Caco-2 (cell line): ENCODE measurements at regions not wholly inside any gene's neighbourhood (a gene's known extent, or its start where the extent isn't known, plus 50 kb on each side); places are given as distances from the start of the nearest gene placed in this dataset.
"Not testable (repeated sequence)": the region's sequence is repeated elsewhere in the genome, so short reads cannot be mapped to it uniquely, and the experiment has no call there.

Source experiments
- BruUV-seq: library from RNA; stranded (reverse); fragments of 400-500 nt; replicated peaks from 2 replicates; lab custom pipeline; 2021; lab: Mats Ljungman, UMichigan
- CTCF ChIA-PET: fragments of 300-600 bp; sonication (Branson Sonifier 250); formaldehyde crosslinking; loops from one replicate; lab custom pipeline; 2022; ENCODE audit warnings: antibody characterized with exemption; lab: Charles Lee
- POLR2A ChIA-PET: fragments of 300-600 bp; sonication (Branson Sonifier 250); formaldehyde crosslinking; loops from one replicate; lab custom pipeline; 2022; ENCODE audit warnings: antibody characterized with exemption; lab: Charles Lee
- DNase-seq, 2 experiments: peaks; one replicate each; pipeline versions ENCODE4 v3.0.0 to v3.0.0-alpha.2; 2020 to 2022
- H3K27me3 ChIP-seq: replicated peaks from 2 replicates; pipeline ENCODE4 v1.6.0; 2011; ENCODE audit warnings: low read length; ENCODE audit not compliant: control insufficient read depth, insufficient read depth
- H3K36me3 ChIP-seq: 2 replicates; pipeline ENCODE4 v1.5.1; 2011; ENCODE audit warnings: low read length; ENCODE audit not compliant: control insufficient read depth, insufficient read depth
- H3K4me1 ChIP-seq: fragments of 250-450 bp; sonication (Bioruptor Pico); 2 replicates; pipeline ENCODE4 v1.5.1; 2020; ENCODE audit warnings: mild to moderate bottlenecking
- H3K4me3 ChIP-seq: 2 replicates; pipeline ENCODE4 v1.5.1; 2011; ENCODE audit warnings: low read depth, mild to moderate bottlenecking, control low read depth, low read length
- H3K9me3 ChIP-seq: fragments of 250-450 bp; sonication (Bioruptor Pico); 2 replicates; pipeline ENCODE4 v1.5.1; 2020; ENCODE audit warnings: mild to moderate bottlenecking, moderate library complexity
- H3K27ac Mint-ChIP-seq: one replicate; pipeline ENCODE4 v1.8.0; 2022; ENCODE audit warnings: mixed read lengths; ENCODE audit not compliant: unreplicated experiment
- H3K27me3 Mint-ChIP-seq: one replicate; pipeline ENCODE4 v1.8.0; 2022; ENCODE audit warnings: mixed read lengths; ENCODE audit not compliant: insufficient read depth, unreplicated experiment
- H3K36me3 Mint-ChIP-seq: one replicate; pipeline ENCODE4 v1.8.0; 2022; ENCODE audit warnings: mild to moderate bottlenecking, mixed read lengths; ENCODE audit not compliant: insufficient read depth, unreplicated experiment
- H3K4me1 Mint-ChIP-seq: one replicate; pipeline ENCODE4 v1.8.0; 2022; ENCODE audit warnings: low read depth, mixed read lengths; ENCODE audit not compliant: unreplicated experiment
- H3K4me3 Mint-ChIP-seq: one replicate; pipeline ENCODE4 v1.8.0; 2022; ENCODE audit warnings: mild to moderate bottlenecking, moderate library complexity, mixed read lengths; ENCODE audit not compliant: unreplicated experiment
- H3K9me3 Mint-ChIP-seq: one replicate; pipeline ENCODE4 v1.8.0; 2022; ENCODE audit warnings: mixed read lengths; ENCODE audit not compliant: unreplicated experiment
- CTCF ChIP-seq, 2 experiments: fragments of 200-600 bp in 1 of 2; IDR thresholded peaks; 1 replicate in 1 of 2; 2 replicates in 1 of 2; pipeline versions ENCODE4 v1.5.1 to v1.8.0; 2011 to 2022; ENCODE audit warnings: antibody characterized with exemption in 1 of 2, control low read depth in 1 of 2, inconsistent platforms in 1 of 2, low read depth in 1 of 2, low read length in 1 of 2, mild to moderate bottlenecking in 1 of 2, moderate library complexity in 1 of 2; ENCODE audit not compliant: insufficient read depth in 1 of 2, severe bottlenecking in 1 of 2, unreplicated experiment in 1 of 2
- intact Hi-C: fragments of 100-400 bp; cut with micrococcal nuclease; formaldehyde crosslinking; loops from one replicate; pipeline ENCODE4 v1.10.0; 2022; ENCODE audit not compliant: unreplicated experiment

DNA sequence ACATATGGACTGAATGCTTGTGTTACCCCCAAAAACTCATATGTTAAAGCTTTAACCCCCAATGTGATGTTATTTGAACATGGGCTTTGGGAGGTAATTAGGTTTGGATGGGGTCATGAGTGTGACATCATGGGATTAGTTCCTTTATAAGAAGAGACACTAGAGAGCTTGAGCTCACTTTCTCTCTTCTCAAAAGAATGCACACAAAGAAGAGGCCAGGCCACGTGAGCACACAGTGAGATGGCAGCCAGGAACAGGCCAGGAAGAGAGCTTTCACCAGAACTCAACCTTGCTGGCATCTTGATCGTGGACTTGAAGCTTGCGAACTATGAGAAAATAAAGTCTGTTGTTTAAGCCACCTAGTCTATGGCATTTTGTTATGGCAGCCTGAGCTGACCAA lies 360.6 kb downstream of the NR2F1-AS1 start:
- no TSS peak for BruUV-seq
- Mint-ChIP-seq H3K4me1 (no peaks in the 10 kb centered on the region), H3K4me3 (no peak overlapping the region), H3K36me3 (no peaks in the 10 kb centered on the region), H3K27ac (no peak overlapping the region), H3K9me3 (no peaks in the 10 kb centered on the region), H3K27me3 (no peaks in the 10 kb centered on the region)
- ChIA-PET POLR2A (no interaction called here), CTCF (no interaction called here)
- Histone ChIP-seq H3K27me3 (no peaks in the 10 kb centered on the region), H3K9me3 (no peaks in the 10 kb centered on the region; the same call in 1 of the 2 replicates), H3K36me3 (no peaks in the 10 kb centered on the region), H3K4me1 (no peaks in the 10 kb centered on the region), H3K4me3 (no peak overlapping the region)
- intact Hi-C loops = no loop called here
- TF ChIP-seq CTCF (IDR thresholded peaks at IDR 0.05; ENCODE audit: insufficient read depth in 1 of 2, low read depth in 1 of 2, low read length in 1 of 2, severe bottlenecking in 1 of 2, unreplicated experiment in 1 of 2) = no peak
- no peak for DNase-seq

- Mint-ChIP-seq H3K36me3 (no peaks in the 10 kb centered on the region), H3K4me3 (no peak overlapping the region), H3K27me3 (no peaks in the 10 kb centered on the region), H3K27ac (no peak overlapping the region), H3K4me1 (no peaks in the 10 kb centered on the region), H3K9me3 (no peaks in the 10 kb centered on the region)
- no peak for TF ChIP-seq CTCF (IDR thresholded peaks at IDR 0.05; ENCODE audit: insufficient read depth in 1 of 2, low read depth in 1 of 2, low read length in 1 of 2, severe bottlenecking in 1 of 2, unreplicated experiment in 1 of 2)
- H3K9me3 ChIP-seq = no peaks in the 10 kb centered on the region; the same call in 1 of the 2 replicates
- H3K36me3 ChIP-seq = no peaks in the 10 kb centered on the region
- DNase-seq = no peak
- CTCF ChIA-PET = no interaction called here
- intact Hi-C loops = no loop called here
- POLR2A ChIA-PET = no interaction called here
- H3K27me3 ChIP-seq = no peaks in the 10 kb centered on the region
- BruUV-seq = no TSS peak
- no peak overlapping the region for H3K4me3 ChIP-seq
- no peaks in the 10 kb centered on the region for H3K4me1 ChIP-seq
Observed at GRCh38 chr5:93219641-93220145, 361.3 kb downstream of the NR2F1-AS1 start.

DNA sequence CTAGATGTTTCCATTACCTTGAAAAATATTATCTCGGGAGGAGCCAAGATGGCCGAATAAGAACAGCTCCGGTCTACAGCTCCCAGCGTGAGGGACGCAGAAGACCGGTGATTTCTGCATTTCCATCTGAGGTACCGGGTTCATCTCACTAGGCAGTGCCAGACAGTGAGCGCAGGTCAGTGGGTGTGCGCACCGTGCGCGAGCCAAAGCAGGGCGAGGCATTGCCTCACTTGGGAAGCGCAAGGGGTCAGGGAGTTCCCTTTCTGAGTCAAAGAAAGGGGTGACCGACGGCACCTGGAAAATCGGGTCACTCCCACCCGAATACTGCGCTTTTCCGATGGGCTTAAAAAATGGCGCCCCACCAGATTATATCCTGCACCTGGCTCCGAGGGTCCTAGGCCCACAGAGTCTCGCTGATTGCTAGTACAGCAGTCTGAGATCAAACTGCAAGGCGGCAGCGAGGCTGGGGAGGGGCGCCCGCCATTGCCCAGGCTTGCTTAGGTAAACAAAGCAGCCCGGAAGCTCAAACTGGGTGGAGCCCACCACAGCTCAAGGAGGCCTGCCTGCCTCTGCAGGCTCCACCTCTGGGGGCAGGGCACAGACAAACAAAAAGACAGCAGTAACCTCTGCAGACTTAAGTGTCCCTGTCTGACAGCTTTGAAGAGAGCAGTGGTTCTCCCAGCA lies 367.8 kb downstream of the NR2F1-AS1 start:
- H3K9me3 ChIP-seq, H3K36me3 ChIP-seq, H3K4me1 Mint-ChIP-seq, H3K4me1 ChIP-seq, CTCF ChIA-PET, H3K36me3 Mint-ChIP-seq, H3K27me3 Mint-ChIP-seq, H3K27ac Mint-ChIP-seq, H3K4me3 ChIP-seq, BruUV-seq, H3K27me3 ChIP-seq, H3K9me3 Mint-ChIP-seq, POLR2A ChIA-PET, DNase-seq, H3K4me3 Mint-ChIP-seq, intact Hi-C loops: not testable (repeated sequence)
